Gastrocnemius medialis (tissue), 4 donors: ENCODE measurements at regions not wholly inside any gene's neighbourhood (a gene's known extent, or its start where the extent isn't known, plus 50 kb on each side); places are given as distances from the start of the nearest gene placed in this dataset.

Experiments used
- POLR2A ChIP-seq, 2 donors: fragments of 450-650 bp; IDR thresholded peaks; one replicate each; pipeline ENCODE4 v1.6.1; 2017; ENCODE audit warnings: antibody characterized with exemption in 2 of 2, mild to moderate bottlenecking in 2 of 2, moderate library complexity in 2 of 2
- TF ChIP-seq, protein P1 (sequence below), 5 experiments: fragments of 450-650 bp in 3 of 5; fragments of 200-600 bp in 2 of 5; sonication (generic) in 2 of 5; IDR thresholded peaks in 4 of 5; conservative IDR thresholded peaks in 1 of 5; 1 replicate in 4 of 5; 2 replicates in 1 of 5; pipeline ENCODE4 v1.5.1; 2016 to 2019; ENCODE audit warnings: antibody characterized with exemption in 5 of 5, mild to moderate bottlenecking in 3 of 5, moderate library complexity in 3 of 5

DNA sequence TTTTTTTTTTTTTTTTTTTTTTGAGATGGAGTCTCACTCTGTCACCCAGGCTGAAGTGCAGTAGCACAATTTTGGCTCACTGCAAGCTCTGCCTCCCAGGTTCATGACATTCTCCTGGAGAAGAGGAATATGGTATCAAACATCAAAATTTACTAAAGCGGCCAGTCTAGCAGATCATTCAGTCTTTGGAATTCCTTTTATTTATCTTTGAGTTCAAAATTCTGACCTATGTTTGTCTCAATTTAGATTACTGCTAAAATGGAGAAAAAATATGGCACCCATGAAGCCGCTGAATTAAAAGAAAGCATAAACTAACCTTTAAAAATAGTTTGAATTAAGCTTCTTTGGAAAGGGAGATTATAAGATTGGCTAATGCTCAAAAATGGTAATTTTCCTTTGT lies 64.5 kb upstream of the EGLN3 start:
- TF ChIP-seq POLR2A (IDR thresholded peaks at IDR 0.05) = no peak
- TF ChIP-seq, protein P1, sequence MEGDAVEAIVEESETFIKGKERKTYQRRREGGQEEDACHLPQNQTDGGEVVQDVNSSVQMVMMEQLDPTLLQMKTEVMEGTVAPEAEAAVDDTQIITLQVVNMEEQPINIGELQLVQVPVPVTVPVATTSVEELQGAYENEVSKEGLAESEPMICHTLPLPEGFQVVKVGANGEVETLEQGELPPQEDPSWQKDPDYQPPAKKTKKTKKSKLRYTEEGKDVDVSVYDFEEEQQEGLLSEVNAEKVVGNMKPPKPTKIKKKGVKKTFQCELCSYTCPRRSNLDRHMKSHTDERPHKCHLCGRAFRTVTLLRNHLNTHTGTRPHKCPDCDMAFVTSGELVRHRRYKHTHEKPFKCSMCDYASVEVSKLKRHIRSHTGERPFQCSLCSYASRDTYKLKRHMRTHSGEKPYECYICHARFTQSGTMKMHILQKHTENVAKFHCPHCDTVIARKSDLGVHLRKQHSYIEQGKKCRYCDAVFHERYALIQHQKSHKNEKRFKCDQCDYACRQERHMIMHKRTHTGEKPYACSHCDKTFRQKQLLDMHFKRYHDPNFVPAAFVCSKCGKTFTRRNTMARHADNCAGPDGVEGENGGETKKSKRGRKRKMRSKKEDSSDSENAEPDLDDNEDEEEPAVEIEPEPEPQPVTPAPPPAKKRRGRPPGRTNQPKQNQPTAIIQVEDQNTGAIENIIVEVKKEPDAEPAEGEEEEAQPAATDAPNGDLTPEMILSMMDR (IDR thresholded peaks at IDR 0.05 in 4 of 5, conservative IDR thresholded peaks at IDR 0.05 in 1 of 5) = no peak
